A673 (cell line): ENCODE measurements at regions not wholly inside any gene's neighbourhood (a gene's known extent, or its start where the extent isn't known, plus 50 kb on each side); places are given as distances from the start of the nearest gene placed in this dataset.

Source experiments
- CTCF ChIP-seq: fragments of 300-800, 200-600 bp; sonication (generic); conservative IDR thresholded peaks from 2 replicates; pipeline ENCODE4 v1.5.1; 2017; ENCODE audit warnings: low read depth, mild to moderate bottlenecking, antibody characterized with exemption, low read length, moderate library complexity, mixed read lengths
- EZH2 ChIP-seq: fragments of 200-600 bp; sonication (generic); IDR thresholded peaks from 2 replicates; pipeline ENCODE4 v1.6.1; 2017; ENCODE audit warnings: borderline replicate concordance, low read depth, mild to moderate bottlenecking, mixed read lengths, antibody characterized with exemption, low read length; ENCODE audit not compliant: poor library complexity, severe bottlenecking

- TF ChIP-seq EZH2, result no peak
- no peak for TF ChIP-seq CTCF
These were observed 227.9 kb upstream of the COPS8 start for GRCh38 chr2:236857781-236858180.
